ENCODE measurements at regions not wholly inside any gene's neighbourhood (a gene's known extent, or its start where the extent isn't known, plus 50 kb on each side); places are given as distances from the start of the nearest gene placed in this dataset.

GRCh38 chr2:139427164-139427563 lies 647.0 kb upstream of the NXPH2 start:
- TF ChIP-seq POLR2A (IDR thresholded peaks at IDR 0.05; ENCODE audit: low read depth, low read length) (no peak), PAX5 (IDR thresholded peaks at IDR 0.05; ENCODE audit: insufficient read depth, low read length, severe bottlenecking) (no peak), POLR2AphosphoS5 (IDR thresholded peaks at IDR 0.05; ENCODE audit: low read depth, low read length) (no peak), TAF1 (IDR thresholded peaks at IDR 0.05; ENCODE audit: low read depth, low read length) (no peak), SPI1 (IDR thresholded peaks at IDR 0.05; ENCODE audit: low read depth, low read length) (no peak), POU2F2 (IDR thresholded peaks at IDR 0.05; ENCODE audit: low read depth, low read length) (no peak)

Measured in GM12891 (cell line).